SHP77 treated with DMSO at 0.1 percent for 48 hours (cell line): ENCODE measurements at regions not wholly inside any gene's neighbourhood (a gene's known extent, or its start where the extent isn't known, plus 50 kb on each side); places are given as distances from the start of the nearest gene placed in this dataset.
"Not testable (repeated sequence)": the region's sequence is repeated elsewhere in the genome, so short reads cannot be mapped to it uniquely, and the experiment has no call there.

Experiments used
- DNase-seq: peaks from one replicate; lab custom pipeline; 2025; lab: John Stamatoyannopoulos, UW

DNA sequence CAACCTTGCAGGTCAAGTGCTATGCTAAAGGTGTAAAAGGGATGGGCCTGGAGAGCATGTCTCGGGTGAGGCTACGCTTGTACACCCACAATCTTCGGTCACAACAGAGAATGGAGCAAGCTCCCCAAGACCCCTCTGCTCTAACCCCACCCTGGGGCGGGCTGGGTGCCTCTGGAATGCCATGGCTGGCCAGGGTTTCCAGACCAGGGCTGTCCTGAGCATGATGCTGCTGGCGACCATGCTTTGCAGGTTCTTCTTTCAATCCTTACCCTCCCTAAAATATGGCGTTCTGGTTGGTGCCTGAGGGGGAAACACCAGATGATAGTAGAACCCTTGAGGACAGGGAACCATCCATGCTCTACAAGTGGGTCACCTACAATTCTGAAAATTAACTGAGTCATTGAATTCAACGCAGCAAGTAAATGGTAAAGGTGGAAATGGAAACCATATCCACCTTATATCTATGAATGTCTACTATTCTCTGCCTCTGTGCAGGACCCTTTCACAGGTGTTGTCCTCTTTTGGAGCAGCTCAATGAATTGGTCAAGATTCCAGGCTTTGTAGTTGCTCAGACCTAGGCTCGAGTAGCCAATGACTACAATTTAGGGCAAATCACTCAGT, 111.6 kb upstream of the EGLN3 start:
- DNase-seq: no peak

GRCh38 chr14:34060651-34060999, 109.8 kb upstream of the EGLN3 start:
- no peak for DNase-seq

- DNase-seq: no peak
Measured at GRCh38 chr14:34059925-34060650, 109.2 kb upstream of the EGLN3 start.

GRCh38 chr14:34059037-34059924, 108.4 kb upstream of the EGLN3 start:
- DNase-seq: no peak

DNA sequence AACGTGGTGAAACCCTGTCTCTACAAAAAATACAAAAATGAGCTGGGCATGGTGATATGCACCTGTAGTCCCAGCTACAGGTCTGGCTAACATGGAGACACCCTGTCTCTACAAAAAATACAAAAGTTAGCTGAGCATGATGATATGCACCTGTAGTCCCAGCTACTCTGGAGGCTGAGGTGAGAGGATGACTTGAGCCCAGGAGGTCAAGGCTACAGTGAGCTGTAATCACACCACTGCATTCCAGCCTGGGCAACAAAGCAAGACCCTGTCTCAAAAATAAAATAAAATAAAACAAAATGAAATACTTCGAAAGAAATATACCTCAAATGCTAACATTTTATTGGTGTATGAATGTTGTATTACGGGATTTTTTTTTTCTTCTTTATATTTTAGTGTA, 107.6 kb upstream of the EGLN3 start:
- DNase-seq: no peak

GRCh38 chr14:34056046-34056445, 105.2 kb upstream of the EGLN3 start:
- DNase-seq: no peak

DNA sequence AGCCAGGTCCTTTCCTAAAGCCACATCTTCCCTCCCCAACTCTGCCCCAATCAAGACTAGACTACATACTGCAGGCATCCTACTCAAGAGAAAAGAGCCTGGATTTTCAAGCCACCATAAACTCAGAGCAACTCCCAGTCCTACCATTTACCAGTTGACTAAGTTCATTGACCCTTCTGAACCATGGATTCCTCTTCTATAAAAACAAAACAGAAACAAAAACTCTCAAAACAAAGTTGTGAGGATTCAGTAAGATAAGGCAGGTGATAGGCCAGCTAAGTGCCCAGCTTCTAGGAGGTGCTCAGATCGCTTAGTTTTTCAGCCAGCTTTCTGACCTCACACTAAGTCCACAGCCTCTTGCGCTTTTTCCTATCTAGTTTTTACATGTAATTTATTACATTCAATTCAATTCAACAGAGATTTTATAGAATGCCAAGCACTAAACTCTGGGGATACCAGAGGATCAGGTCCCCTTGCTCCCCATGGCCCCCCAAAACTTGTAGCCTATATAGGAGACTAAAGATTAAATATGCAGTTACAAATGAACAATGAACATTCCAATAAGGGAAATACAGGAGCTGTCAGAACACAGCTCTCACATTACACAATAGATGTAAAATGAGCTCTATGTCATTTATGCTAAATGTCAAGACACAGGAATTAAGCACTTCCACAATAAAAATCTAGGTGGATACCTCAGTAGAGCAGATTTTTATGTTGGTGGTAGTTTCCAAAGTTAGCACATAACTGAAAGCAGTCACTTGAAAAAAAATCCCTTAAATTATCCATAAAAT, 104.5 kb upstream of the EGLN3 start:
- no peak for DNase-seq

DNA sequence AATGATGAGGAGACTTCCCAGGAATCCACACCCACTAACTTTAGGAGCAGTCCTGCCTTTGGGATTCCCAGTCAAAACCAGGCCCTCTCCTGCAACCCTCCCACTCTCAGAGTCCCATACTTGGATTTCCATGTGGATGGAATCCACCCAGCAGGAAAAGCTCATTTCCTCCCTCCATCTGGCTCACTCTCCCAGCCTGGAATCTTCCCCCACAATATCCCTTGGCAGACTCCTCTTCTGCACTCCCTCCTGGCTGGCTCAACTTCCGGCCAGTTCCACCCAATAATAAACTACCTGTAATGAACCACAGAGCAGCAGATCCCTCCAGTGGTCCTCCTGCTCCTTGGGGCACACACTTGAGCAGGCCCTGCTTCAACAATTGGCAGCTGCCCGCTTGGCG, 102.8 kb upstream of the EGLN3 start:
- DNase-seq: no peak

DNA sequence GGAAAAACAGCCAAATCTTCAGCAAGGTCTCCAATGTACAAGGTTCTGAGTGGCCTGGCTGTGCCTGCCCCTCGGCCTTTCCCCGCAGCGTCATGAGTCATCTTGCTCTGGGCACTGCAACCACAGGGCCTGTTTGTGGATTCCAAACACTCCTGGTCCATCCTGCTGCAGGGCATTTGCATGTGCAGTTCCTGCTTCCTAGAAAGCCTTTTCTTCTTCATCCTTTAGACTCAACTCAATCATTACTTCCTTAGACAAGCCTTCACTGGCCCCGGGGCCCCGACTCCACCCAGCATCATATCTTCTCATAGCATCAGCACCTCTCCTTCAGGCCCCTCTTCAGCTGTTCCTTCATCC, 101.8 kb upstream of the EGLN3 start:
- no peak for DNase-seq

DNA sequence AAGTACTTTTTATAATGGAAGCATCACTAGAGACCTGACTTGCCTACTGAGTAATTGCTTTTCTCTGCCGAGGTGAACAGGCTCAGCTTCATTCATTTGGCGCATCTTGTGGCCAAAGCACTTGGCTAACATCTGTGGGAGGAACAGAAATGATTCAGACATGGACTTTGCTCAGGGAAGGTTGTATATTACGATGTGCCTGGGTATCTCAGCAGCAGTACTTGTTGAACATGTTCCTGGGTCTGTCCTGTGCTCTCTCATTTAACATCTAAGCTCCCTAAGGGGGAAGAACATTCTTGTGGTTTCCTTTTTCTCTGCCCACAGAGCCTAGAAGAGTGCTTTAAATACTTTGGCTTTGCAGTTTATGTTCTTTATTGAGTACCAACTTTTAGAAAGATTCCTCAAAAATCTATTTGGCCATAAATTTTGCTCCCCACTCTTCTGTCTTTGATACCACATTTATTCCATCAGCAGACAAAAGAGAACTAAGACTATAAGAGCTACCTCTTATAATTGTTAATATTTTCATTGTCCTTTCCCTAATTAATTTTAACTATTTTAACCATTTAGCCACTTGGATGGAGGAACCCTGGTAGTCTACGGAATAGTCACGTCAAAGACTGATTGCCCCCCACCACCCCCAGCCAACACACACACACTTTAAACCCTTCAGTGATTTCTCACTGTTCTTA, 101.2 kb upstream of the EGLN3 start:
- DNase-seq: no peak

DNA sequence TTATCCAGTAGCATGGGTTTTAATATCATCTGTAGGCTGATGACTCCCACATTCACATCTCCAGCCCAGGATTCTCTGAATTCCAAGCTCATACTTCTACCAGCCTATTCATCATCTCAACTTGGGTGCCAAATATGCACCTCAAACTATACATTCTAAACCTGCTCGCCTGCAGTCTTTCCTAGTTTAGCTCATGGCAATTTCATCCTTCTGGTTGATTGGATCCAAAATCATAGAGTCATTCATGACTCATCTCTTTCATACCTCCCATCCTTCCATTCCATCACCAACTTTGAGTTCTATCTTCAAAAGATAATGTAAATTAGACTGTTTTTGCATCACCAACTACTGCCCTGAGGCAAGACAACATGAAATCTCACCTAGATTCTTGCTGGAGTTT, 99.7 kb upstream of the EGLN3 start:
- no peak for DNase-seq

GRCh38 chr14:34049790-34050189, 98.9 kb upstream of the EGLN3 start:
- DNase-seq: peak; percentile 23

DNA sequence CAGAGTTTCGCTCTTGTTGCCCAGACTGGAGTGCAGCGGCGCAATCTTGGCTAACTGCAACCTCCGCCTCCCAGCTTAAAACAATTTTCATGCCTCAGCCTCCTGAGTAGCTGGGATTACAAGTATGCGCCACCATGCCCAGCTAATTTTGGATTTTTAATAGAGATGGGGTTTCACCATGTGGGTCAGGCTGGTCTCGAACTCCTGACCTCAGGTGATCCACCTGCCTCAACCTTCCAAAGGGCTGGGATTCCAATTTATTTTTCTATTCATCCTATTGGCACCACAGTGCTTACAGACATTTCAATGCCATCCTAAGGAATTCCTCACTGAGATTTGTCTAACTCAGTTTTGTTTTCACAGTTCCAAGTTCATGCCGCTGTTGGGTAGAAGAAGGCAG, 98.3 kb upstream of the EGLN3 start:
- DNase-seq: not testable (repeated sequence)

- DNase-seq: no peak
Measured at GRCh38 chr14:34046799-34047520, 96.1 kb upstream of the EGLN3 start.

- no peak for DNase-seq
Measured at GRCh38 chr14:34044666-34045306, 93.9 kb upstream of the EGLN3 start.

- DNase-seq: no peak
Measured at GRCh38 chr14:34044373-34044637, 93.4 kb upstream of the EGLN3 start.

GRCh38 chr14:34043627-34044372, 92.9 kb upstream of the EGLN3 start:
- peak; percentile 25 for DNase-seq

DNA sequence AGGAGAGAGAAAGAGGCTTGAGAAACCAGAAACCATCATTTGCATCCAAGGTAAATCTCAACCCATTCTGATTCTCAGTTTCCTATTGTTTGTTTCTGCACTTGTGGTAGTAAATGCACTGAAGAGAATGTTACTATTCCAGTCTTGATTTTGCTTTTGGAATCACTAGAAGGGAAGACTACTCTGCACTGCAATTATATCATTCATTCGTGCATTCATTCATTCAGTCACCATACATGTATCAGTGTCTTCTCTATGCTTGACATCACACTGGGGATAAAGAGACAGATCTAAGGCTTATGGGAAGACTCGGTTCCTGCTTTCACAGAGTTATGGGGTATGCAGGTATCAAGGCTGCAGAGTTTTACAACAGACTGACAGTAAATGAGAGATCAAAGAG, 90.3 kb upstream of the EGLN3 start:
- DNase-seq: no peak

DNA sequence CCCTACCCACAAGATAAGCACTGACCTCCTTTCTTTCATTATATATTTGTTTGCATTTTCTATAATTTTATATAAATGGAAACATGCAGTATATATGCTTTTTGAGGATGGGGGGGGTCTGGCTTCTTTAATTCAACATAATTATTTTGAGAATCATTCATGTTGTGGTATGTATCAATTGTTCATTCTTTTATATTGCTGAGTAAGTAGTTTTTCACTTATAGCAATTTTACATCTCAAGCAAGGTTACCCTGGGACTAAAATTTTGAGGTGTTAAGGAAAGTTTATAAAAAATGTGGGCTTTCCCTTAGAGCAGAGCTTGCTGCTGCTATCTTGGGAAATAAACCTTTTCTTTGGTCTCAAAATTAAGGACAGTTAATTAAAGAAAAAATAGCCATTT, 89.9 kb upstream of the EGLN3 start:
- DNase-seq: no peak

DNA sequence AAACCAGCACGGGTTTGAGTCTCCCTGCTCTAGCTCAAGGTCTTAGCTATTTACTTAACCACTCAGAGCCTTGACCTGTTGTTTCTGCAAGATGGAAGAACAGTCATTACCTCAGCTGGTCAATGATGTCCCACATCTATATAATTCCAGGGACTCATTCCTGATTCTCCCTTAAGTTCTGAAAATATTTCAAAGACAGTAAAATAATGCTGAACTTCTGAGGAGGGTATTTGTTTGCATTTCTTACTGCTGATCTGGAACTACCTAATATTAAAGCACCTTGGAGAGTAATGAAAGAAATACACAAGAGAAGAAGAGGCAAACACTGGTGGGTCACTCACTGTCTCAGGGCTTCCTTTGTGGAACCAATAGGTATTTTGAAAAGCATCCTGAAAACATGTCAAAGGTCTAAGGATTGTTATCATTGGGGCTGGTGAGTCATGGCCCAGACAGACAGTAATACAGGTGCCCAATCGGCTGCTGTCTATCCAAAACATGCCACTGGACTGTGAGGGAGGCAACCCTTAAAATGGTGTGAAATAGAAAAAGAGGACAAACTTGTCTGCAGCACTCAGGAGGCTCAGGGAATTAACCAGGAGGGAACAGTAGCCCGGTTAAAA, 88.7 kb upstream of the EGLN3 start:
- DNase-seq: no peak
